ENCODE measurements at regions not wholly inside any gene's neighbourhood (a gene's known extent, or its start where the extent isn't known, plus 50 kb on each side); places are given as distances from the start of the nearest gene placed in this dataset.

- no peak overlapping the region for H3K27ac Mint-ChIP-seq
- no peaks in the 10 kb centered on the region for H3K36me3 ChIP-seq (ENCODE audit: insufficient read depth)
- H3K27ac ChIP-seq (ENCODE audit: low read depth) = no peak overlapping the region
- H3K9me2 ChIP-seq (ENCODE audit: insufficient read depth) = peaks cover 19% of the 10 kb centered on the region
- H3K4me3 Mint-ChIP-seq = no peak overlapping the region
- peaks cover 5% of the 10 kb centered on the region for H3K27me3 Mint-ChIP-seq (ENCODE audit: insufficient read depth, low read depth, poor library complexity)
- H3F3A ChIP-seq (replicated peaks; ENCODE audit: low read depth) = no peaks in the 10 kb centered on the region
- no peaks in the 10 kb centered on the region for H3K27me3 ChIP-seq (ENCODE audit: insufficient read depth)
- no peak overlapping the region for H3K4me3 ChIP-seq
- no peak overlapping the region for H3K4me2 ChIP-seq
- DNase-seq (ENCODE audit: low spot score) (no peak), ATAC-seq (no peak)
- 0 out of 2 replicates have a peak, but pooled peaks cover 9% of the 10 kb centered on the region for H3K4me1 ChIP-seq (ENCODE audit: insufficient read depth)
- H4K20me1 ChIP-seq (replicated peaks; ENCODE audit: insufficient read depth) = no peaks in the 10 kb centered on the region
- TF ChIP-seq EZH2phosphoT487 (IDR thresholded peaks at IDR 0.05; ENCODE audit: unreplicated experiment) = no peak
- TF ChIP-seq CREB1 (CRISPR knock-in tag; IDR thresholded peaks at IDR 0.05; ENCODE audit: low read depth) = no peak
- no peak for TF ChIP-seq ZNF462 (CRISPR knock-in tag; IDR thresholded peaks at IDR 0.05)
- peaks cover 9% of the 10 kb centered on the region for H3K4me1 Mint-ChIP-seq
- no peaks in the 10 kb centered on the region for H3K9me3 Mint-ChIP-seq
- H3K36me3 Mint-ChIP-seq (ENCODE audit: low read depth) = no peaks in the 10 kb centered on the region
- H2AFZ ChIP-seq = no peak overlapping the region
- H3K79me2 ChIP-seq (replicated peaks; ENCODE audit: insufficient read depth) = no peaks in the 10 kb centered on the region
Observed at GRCh38 chr6:113439866-113440265, 417.3 kb upstream of the MARCKS start.

- Histone ChIP-seq H3K4me3 (no peak overlapping the region), H4K20me1 (replicated peaks; ENCODE audit: insufficient read depth) (no peaks in the 10 kb centered on the region), H3K79me2 (replicated peaks; ENCODE audit: insufficient read depth) (no peaks in the 10 kb centered on the region), H3K9me2 (ENCODE audit: insufficient read depth) (peaks cover 18% of the 10 kb centered on the region), H3F3A (replicated peaks; ENCODE audit: low read depth) (no peaks in the 10 kb centered on the region), H3K4me1 (ENCODE audit: insufficient read depth) (0 out of 2 replicates have a peak, but pooled peaks cover 9% of the 10 kb centered on the region), H3K27ac (ENCODE audit: low read depth) (no peak overlapping the region), H3K36me3 (ENCODE audit: insufficient read depth) (no peaks in the 10 kb centered on the region), H3K27me3 (ENCODE audit: insufficient read depth) (no peaks in the 10 kb centered on the region), H3K4me2 (no peak overlapping the region), H2AFZ (no peak overlapping the region)
- Mint-ChIP-seq H3K4me1 (peaks cover 9% of the 10 kb centered on the region), H3K27ac (no peak overlapping the region), H3K36me3 (ENCODE audit: low read depth) (no peaks in the 10 kb centered on the region), H3K4me3 (no peak overlapping the region), H3K9me3 (no peaks in the 10 kb centered on the region), H3K27me3 (ENCODE audit: insufficient read depth, low read depth, poor library complexity) (peaks cover 5% of the 10 kb centered on the region)
- DNase-seq (ENCODE audit: low spot score) (no peak), ATAC-seq (no peak)
- no peak for TF ChIP-seq REST (IDR thresholded peaks at IDR 0.05; ENCODE audit: unreplicated experiment)
- TF ChIP-seq ETS1 (IDR thresholded peaks at IDR 0.05) = no peak
- TF ChIP-seq EZH2 (IDR thresholded peaks at IDR 0.05; ENCODE audit: low read depth, unreplicated experiment) = no peak
- no peak for TF ChIP-seq ZNF331 (CRISPR knock-in tag; IDR thresholded peaks at IDR 0.05; ENCODE audit: low read depth)
- no peak for TF ChIP-seq CREB1 (CRISPR knock-in tag; IDR thresholded peaks at IDR 0.05; ENCODE audit: low read depth)
- no peak for TF ChIP-seq JUNB (IDR thresholded peaks at IDR 0.05; ENCODE audit: unreplicated experiment)
Observed at GRCh38 chr6:113442040-113442439, 415.1 kb upstream of the MARCKS start.
